NCI-H2107 treated with DMSO at 0.1 percent for 48 hours (cell line): ENCODE measurements at regions not wholly inside any gene's neighbourhood (a gene's known extent, or its start where the extent isn't known, plus 50 kb on each side); places are given as distances from the start of the nearest gene placed in this dataset.
A peak's percentile ranks its signal among the peaks of the same experiment; 100 is the strongest.

Experiments
- DNase-seq: peaks from one replicate; lab custom pipeline; 2025; ENCODE audit not compliant: unreplicated experiment; lab: John Stamatoyannopoulos, UW

- no peak for DNase-seq
These were observed 99.6 kb upstream of the MGAT5 start for GRCh38 chr2:134154246-134154645.

GRCh38 chr2:134155134-134155533 lies 98.7 kb upstream of the MGAT5 start:
- no peak for DNase-seq

- no peak for DNase-seq
These were observed 95.6 kb upstream of the MGAT5 start for GRCh38 chr2:134158295-134158694.

GRCh38 chr2:134161170-134161547 lies 92.7 kb upstream of the MGAT5 start:
- no peak for DNase-seq

GRCh38 chr2:134163336-134163735 lies 90.5 kb upstream of the MGAT5 start:
- DNase-seq = no peak

- no peak for DNase-seq
These were observed 89.6 kb upstream of the MGAT5 start for GRCh38 chr2:134164306-134164705.

- no peak for DNase-seq
These were observed 86.9 kb upstream of the MGAT5 start for GRCh38 chr2:134167015-134167414.

GRCh38 chr2:134169788-134170187 lies 84.1 kb upstream of the MGAT5 start:
- no peak for DNase-seq

- DNase-seq = no peak
These were observed 83.6 kb upstream of the MGAT5 start for GRCh38 chr2:134170294-134170693.

- DNase-seq = no peak
These were observed 83.2 kb upstream of the MGAT5 start for GRCh38 chr2:134170700-134171099.

- peak; percentile 74 for DNase-seq
These were observed 80.4 kb upstream of the MGAT5 start for GRCh38 chr2:134173338-134174016.

GRCh38 chr2:134174711-134175110 lies 79.2 kb upstream of the MGAT5 start:
- DNase-seq = no peak

GRCh38 chr2:134175834-134176233 lies 78.0 kb upstream of the MGAT5 start:
- DNase-seq = no peak

GRCh38 chr2:134177351-134177931 lies 76.4 kb upstream of the MGAT5 start:
- DNase-seq = no peak

GRCh38 chr2:134178138-134178877 lies 75.6 kb upstream of the MGAT5 start:
- DNase-seq = no peak

- DNase-seq = peak; percentile 21
These were observed 72.7 kb upstream of the MGAT5 start for GRCh38 chr2:134181219-134181618.

- no peak for DNase-seq
These were observed 70.2 kb upstream of the MGAT5 start for GRCh38 chr2:134183679-134184078.

GRCh38 chr2:134185639-134186038 lies 68.2 kb upstream of the MGAT5 start:
- no peak for DNase-seq

GRCh38 chr2:134189009-134189720 lies 64.7 kb upstream of the MGAT5 start:
- peak; percentile 35 for DNase-seq

- DNase-seq = no peak
These were observed 63.6 kb upstream of the MGAT5 start for GRCh38 chr2:134190062-134190806.

GRCh38 chr2:134190807-134191203 lies 63.1 kb upstream of the MGAT5 start:
- no peak for DNase-seq
